HG03097 (cell line): ENCODE measurements at regions not wholly inside any gene's neighbourhood (a gene's known extent, or its start where the extent isn't known, plus 50 kb on each side); places are given as distances from the start of the nearest gene placed in this dataset.

ENCODE experiments used
- ATAC-seq: cut with Tn5 transposase; IDR thresholded peaks from one replicate; pipeline ENCODE4 v1.9.1; 2021; ENCODE audit not compliant: unreplicated experiment, low FRiP score

GRCh38 chr7:17015598-17016031 is 133.8 kb upstream of the AGR3 start:
- no peak for ATAC-seq

GRCh38 chr7:17016402-17017010 is 134.7 kb upstream of the AGR3 start:
- no peak for ATAC-seq

- ATAC-seq, result no peak
Observed at GRCh38 chr7:17019106-17019505, 137.3 kb upstream of the AGR3 start.

GRCh38 chr7:17020250-17020649 is 138.5 kb upstream of the AGR3 start:
- ATAC-seq, result no peak

GRCh38 chr7:17021205-17021604 is 139.4 kb upstream of the AGR3 start:
- no peak for ATAC-seq

- no peak for ATAC-seq
Observed at GRCh38 chr7:17022920-17023319, 141.1 kb upstream of the AGR3 start.

GRCh38 chr7:17026269-17026668 is 144.5 kb upstream of the AGR3 start:
- ATAC-seq, result no peak

- ATAC-seq, result no peak
Observed at GRCh38 chr7:17027143-17027788, 145.5 kb upstream of the AGR3 start.

- ATAC-seq, result no peak
Observed at GRCh38 chr7:17027789-17028152, 146.0 kb upstream of the AGR3 start.

- ATAC-seq, result no peak
Observed at GRCh38 chr7:17029150-17029549, 147.4 kb upstream of the AGR3 start.

GRCh38 chr7:17030559-17030958 is 148.8 kb upstream of the AGR3 start:
- peak; percentile 61 for ATAC-seq

GRCh38 chr7:17031906-17032551 is 150.2 kb upstream of the AGR3 start:
- ATAC-seq, result no peak

GRCh38 chr7:17033245-17033644 is 151.5 kb upstream of the AGR3 start:
- no peak for ATAC-seq

- ATAC-seq, result no peak
Observed at GRCh38 chr7:17036584-17036983, 154.8 kb upstream of the AGR3 start.

GRCh38 chr7:17037356-17037755 is 155.6 kb upstream of the AGR3 start:
- ATAC-seq, result no peak

- no peak for ATAC-seq
Observed at GRCh38 chr7:17038160-17038782, 156.5 kb upstream of the AGR3 start.

GRCh38 chr7:17038783-17039170 is 157.0 kb upstream of the AGR3 start:
- ATAC-seq, result no peak

GRCh38 chr7:17039372-17039771 is 157.6 kb upstream of the AGR3 start:
- no peak for ATAC-seq

- no peak for ATAC-seq
Observed at GRCh38 chr7:17040716-17041115, 158.9 kb upstream of the AGR3 start.

GRCh38 chr7:17041324-17041723 is 159.5 kb upstream of the AGR3 start:
- ATAC-seq, result no peak

GRCh38 chr7:17042211-17042610 is 160.4 kb upstream of the AGR3 start:
- no peak for ATAC-seq
